Heart left ventricle (tissue), 13 donors: ENCODE measurements at regions not wholly inside any gene's neighbourhood (a gene's known extent, or its start where the extent isn't known, plus 50 kb on each side); places are given as distances from the start of the nearest gene placed in this dataset.

ENCODE experiments used
- POLR2A ChIP-seq, 2 donors: fragments of 450-650 bp; IDR thresholded peaks; one replicate each; pipeline ENCODE4 v1.6.1; 2017; ENCODE audit warnings: antibody characterized with exemption in 2 of 2, mild to moderate bottlenecking in 2 of 2, moderate library complexity in 2 of 2
- TF ChIP-seq, protein P1 (sequence below), 12 donors: fragments of 200-600 bp; sonication (generic) in 4 of 12; IDR thresholded peaks; one replicate each; pipeline versions ENCODE4 v1.5.0 to v1.8.0; 2018 to 2022; ENCODE audit warnings: antibody characterized with exemption in 12 of 12, mild to moderate bottlenecking in 5 of 12
- donor health status: ischemic (EF 13 %, LVEDD 7.1; RV severe dilation, severe dysfunction).
- donor health status: DM: no; HTN: yes; CAD: no.
- donor health status: DM: no; HTN: no; CAD: no.
- donor health status: ischemic (EF 25% LVEDD 6.9; RV normal size, moderate dysfunction).
- donor health status: ischemic (EF 25% LVEDD 5.7; RV mildly dilated, moderate dysfunction).
- donor health status: ischemic (EF 35%, LVEDD 5.7; RV mildly dilated, moderate dysfunction).
- donor health status: nonischemic (EF 11% LVEDD 7.7; RV severe dilation, severe dysfunction).
- donor health status: DM: yes; HTN: yes; CAD: no.
- donor health status: PGD.
- donor health status: ischemic (EF 29% LVEDD 5.4; RV normal size, mild dysfunction).
- donor health status: nonischemic (EF 23%, LVEDD 6.1; RV moderate dilation, normal function).

DNA sequence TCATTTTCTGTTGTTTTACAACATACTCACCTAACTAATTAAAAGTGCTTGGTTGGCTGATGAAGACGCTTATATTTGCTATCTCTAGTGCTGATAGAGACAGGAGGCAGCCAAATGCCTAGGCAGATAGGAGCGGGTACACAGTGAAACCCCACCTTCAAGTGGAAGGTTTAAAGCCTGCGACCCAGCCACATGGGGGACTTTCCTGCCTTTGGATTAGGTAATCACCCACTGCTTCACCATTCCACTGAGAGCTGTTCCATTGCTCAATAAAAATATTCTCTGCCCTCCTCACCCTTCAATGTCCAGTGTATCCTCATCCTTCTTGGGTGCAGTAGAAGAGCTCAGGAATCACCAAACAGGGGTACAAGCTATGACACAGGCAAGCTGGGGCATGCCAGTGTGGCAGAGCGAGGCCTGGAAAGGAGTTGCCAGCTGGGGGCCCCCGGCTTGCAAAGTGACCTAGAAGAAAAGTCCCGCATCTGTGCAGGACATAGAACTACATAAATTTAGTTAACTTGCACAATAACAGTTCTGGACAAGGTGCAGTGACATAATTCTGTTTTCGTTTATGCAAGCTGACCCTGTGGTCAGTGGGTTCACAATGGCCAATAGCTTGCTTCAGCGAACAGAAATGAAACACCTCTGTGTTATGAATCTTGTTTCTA is 112.0 kb upstream of the MLIP start:
- TF ChIP-seq, protein P1, sequence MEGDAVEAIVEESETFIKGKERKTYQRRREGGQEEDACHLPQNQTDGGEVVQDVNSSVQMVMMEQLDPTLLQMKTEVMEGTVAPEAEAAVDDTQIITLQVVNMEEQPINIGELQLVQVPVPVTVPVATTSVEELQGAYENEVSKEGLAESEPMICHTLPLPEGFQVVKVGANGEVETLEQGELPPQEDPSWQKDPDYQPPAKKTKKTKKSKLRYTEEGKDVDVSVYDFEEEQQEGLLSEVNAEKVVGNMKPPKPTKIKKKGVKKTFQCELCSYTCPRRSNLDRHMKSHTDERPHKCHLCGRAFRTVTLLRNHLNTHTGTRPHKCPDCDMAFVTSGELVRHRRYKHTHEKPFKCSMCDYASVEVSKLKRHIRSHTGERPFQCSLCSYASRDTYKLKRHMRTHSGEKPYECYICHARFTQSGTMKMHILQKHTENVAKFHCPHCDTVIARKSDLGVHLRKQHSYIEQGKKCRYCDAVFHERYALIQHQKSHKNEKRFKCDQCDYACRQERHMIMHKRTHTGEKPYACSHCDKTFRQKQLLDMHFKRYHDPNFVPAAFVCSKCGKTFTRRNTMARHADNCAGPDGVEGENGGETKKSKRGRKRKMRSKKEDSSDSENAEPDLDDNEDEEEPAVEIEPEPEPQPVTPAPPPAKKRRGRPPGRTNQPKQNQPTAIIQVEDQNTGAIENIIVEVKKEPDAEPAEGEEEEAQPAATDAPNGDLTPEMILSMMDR (IDR thresholded peaks at IDR 0.05) = no peak
- no peak for TF ChIP-seq POLR2A (IDR thresholded peaks at IDR 0.05)
